Activated B cell treated with CpG ODN at 0.5 μM for 24 hours (primary cell): ENCODE measurements at regions not wholly inside any gene's neighbourhood (a gene's known extent, or its start where the extent isn't known, plus 50 kb on each side); places are given as distances from the start of the nearest gene placed in this dataset.

Source experiments
- ATAC-seq: fragments of 200-7000 bp; cut with Tn5 transposase; one replicate; pipeline ENCODE4 v1.10.0; 2021; ENCODE audit warnings: low read depth, mild to moderate bottlenecking, moderate library complexity
- CTCF ChIA-PET: fragments of 350-600 bp; sonication (Branson Sonifier 250); formaldehyde crosslinking; loops from one replicate; lab custom pipeline; 2021; ENCODE audit warnings: antibody characterized with exemption; lab: Charles Lee
- POLR2A ChIA-PET: fragments of 350-600 bp; sonication (Branson Sonifier 250); formaldehyde crosslinking; loops from one replicate; lab custom pipeline; 2021; ENCODE audit warnings: antibody characterized with exemption; lab: Charles Lee
- DNase-seq: peaks from one replicate; pipeline ENCODE4 v3.0.0; 2022
- H3K27ac Mint-ChIP-seq: one replicate; pipeline ENCODE4 v1.8.0; 2020; ENCODE audit warnings: mixed read lengths
- H3K27me3 Mint-ChIP-seq: one replicate; pipeline ENCODE4 v1.8.0; 2021; ENCODE audit warnings: mixed read lengths
- H3K36me3 Mint-ChIP-seq: one replicate; pipeline ENCODE4 v1.8.0; 2021; ENCODE audit warnings: low read depth, mixed read lengths
- H3K4me1 Mint-ChIP-seq: one replicate; pipeline ENCODE4 v1.8.0; 2021; ENCODE audit warnings: mixed read lengths
- H3K4me3 Mint-ChIP-seq: one replicate; pipeline ENCODE4 v1.8.0; 2020; ENCODE audit warnings: mild to moderate bottlenecking, mixed read lengths
- H3K9me3 Mint-ChIP-seq: one replicate; pipeline ENCODE4 v1.8.0; 2020; ENCODE audit warnings: mixed read lengths
- intact Hi-C: fragments of 100-400 bp; cut with micrococcal nuclease; formaldehyde crosslinking; loops from one replicate; pipeline ENCODE4 v1.15.1; 2024
- TF ChIP-seq, protein P1 (sequence below): fragments of 200-600 bp; IDR thresholded peaks from one replicate; pipeline ENCODE4 v1.8.0; 2022; ENCODE audit warnings: antibody characterized with exemption, mild to moderate bottlenecking

- peaks cover 23% of the 10 kb centered on the region for H3K36me3 Mint-ChIP-seq
- H3K27me3 Mint-ChIP-seq = no peaks in the 10 kb centered on the region
- peaks cover 73% of the 10 kb centered on the region for H3K4me1 Mint-ChIP-seq
- H3K27ac Mint-ChIP-seq = peak overlapping the region; percentile 94
- DNase-seq (no peak), ATAC-seq (no peak)
- POLR2A ChIA-PET = interaction anchor here (0.8 to 5.1 kb wide), 7 partner anchors 9 to 110 kb away, joined by 3 to 134 read pairs (median 9); partner anchors contain the start of gene TRIM13
- CTCF ChIA-PET = interaction anchor here (1.0 to 1.9 kb wide), 4 partner anchors 17 to 804 kb away, joined by 3 to 13 read pairs (median 6); no protein-coding TSS in a partner anchor
- peaks cover 2% of the 10 kb centered on the region for H3K9me3 Mint-ChIP-seq
- intact Hi-C loops = loop anchor here (2.0 kb wide), 1 partner anchor 14 kb away; no protein-coding TSS in a partner anchor
- H3K4me3 Mint-ChIP-seq = peak overlapping the region; percentile 67
- TF ChIP-seq, protein P1, sequence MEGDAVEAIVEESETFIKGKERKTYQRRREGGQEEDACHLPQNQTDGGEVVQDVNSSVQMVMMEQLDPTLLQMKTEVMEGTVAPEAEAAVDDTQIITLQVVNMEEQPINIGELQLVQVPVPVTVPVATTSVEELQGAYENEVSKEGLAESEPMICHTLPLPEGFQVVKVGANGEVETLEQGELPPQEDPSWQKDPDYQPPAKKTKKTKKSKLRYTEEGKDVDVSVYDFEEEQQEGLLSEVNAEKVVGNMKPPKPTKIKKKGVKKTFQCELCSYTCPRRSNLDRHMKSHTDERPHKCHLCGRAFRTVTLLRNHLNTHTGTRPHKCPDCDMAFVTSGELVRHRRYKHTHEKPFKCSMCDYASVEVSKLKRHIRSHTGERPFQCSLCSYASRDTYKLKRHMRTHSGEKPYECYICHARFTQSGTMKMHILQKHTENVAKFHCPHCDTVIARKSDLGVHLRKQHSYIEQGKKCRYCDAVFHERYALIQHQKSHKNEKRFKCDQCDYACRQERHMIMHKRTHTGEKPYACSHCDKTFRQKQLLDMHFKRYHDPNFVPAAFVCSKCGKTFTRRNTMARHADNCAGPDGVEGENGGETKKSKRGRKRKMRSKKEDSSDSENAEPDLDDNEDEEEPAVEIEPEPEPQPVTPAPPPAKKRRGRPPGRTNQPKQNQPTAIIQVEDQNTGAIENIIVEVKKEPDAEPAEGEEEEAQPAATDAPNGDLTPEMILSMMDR = no peak
Observed at GRCh38 chr13:50107205-50107604, 92.0 kb downstream of the KCNRG start.

DNA sequence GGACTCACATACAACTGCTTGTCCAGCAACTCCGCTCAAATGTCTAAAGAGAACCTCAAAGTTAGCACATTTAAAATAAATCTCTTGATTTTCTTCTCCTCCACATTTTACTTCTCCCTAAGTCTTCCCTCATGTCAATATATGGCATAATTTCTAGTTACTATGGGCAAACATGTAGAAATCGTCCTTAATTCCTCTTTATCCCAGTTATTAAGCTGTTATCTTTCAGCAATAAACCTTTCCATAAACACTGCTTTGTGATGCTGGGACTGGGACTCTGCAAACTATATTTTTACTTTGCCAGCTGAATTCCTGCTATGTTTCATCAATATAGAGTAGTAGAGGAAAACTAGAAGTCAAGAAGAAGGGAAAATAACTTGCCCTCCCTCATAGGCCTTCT is 99.7 kb downstream of the KCNRG start:
- ATAC-seq (no peak), DNase-seq (no peak)
- no peaks in the 10 kb centered on the region for H3K27me3 Mint-ChIP-seq
- H3K27ac Mint-ChIP-seq = no peak overlapping the region
- intact Hi-C loops = loop anchor here (1.0 kb wide), 1 partner anchor 7 kb away; no protein-coding TSS in a partner anchor
- peaks cover 34% of the 10 kb centered on the region for H3K4me1 Mint-ChIP-seq
- no peaks in the 10 kb centered on the region for H3K9me3 Mint-ChIP-seq
- CTCF ChIA-PET = interaction anchor here (1.7 kb wide), 1 partner anchor 30 kb away, joined by 7 read pairs; no protein-coding TSS in a partner anchor
- no peak overlapping the region for H3K4me3 Mint-ChIP-seq
- POLR2A ChIA-PET = interaction anchor here (0.5 to 6.0 kb wide), 7 partner anchors 11 to 122 kb away, joined by 3 to 65 read pairs (median 5); partner anchors contain the start of gene TRIM13
- H3K36me3 Mint-ChIP-seq = peaks cover 22% of the 10 kb centered on the region
- TF ChIP-seq, protein P1 = no peak

DNA sequence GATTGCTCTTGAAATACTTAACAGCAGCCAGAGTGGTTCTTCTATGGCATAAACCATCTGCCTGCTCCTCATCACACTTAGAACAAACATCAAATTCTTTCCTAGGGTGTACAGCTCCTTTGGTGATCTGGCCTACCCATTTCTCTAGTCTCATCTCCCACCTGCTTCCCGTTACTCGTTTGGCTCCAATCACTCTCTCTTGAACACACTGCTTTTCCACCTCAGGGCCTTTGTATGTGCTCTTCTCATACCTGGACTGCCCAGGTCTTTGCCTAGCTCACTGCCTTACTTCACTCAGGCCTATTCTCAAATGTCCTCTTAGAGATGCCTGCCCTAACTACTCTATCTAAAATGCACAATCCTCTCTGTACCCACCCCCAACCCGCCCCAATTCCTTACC is 100.5 kb downstream of the KCNRG start:
- H3K9me3 Mint-ChIP-seq = no peaks in the 10 kb centered on the region
- TF ChIP-seq, protein P1 = no peak
- intact Hi-C loops = no loop called here
- ChIA-PET POLR2A (interaction anchor here (1.1 to 6.0 kb wide), 6 partner anchors 8 to 119 kb away, joined by 3 to 65 read pairs (median 12); partner anchors contain the start of gene TRIM13), CTCF (interaction anchor here (1.7 kb wide), 1 partner anchor 31 kb away, joined by 7 read pairs; no protein-coding TSS in a partner anchor)
- no peaks in the 10 kb centered on the region for H3K27me3 Mint-ChIP-seq
- no peak for DNase-seq
- H3K4me1 Mint-ChIP-seq = peaks cover 31% of the 10 kb centered on the region
- no peak for ATAC-seq
- no peak overlapping the region for H3K4me3 Mint-ChIP-seq
- H3K27ac Mint-ChIP-seq = no peak overlapping the region
- H3K36me3 Mint-ChIP-seq = peaks cover 23% of the 10 kb centered on the region

- POLR2A ChIA-PET = interaction anchor here (1.2 to 6.0 kb wide), 6 partner anchors 9 to 119 kb away, joined by 3 to 65 read pairs (median 12); partner anchors contain the start of gene TRIM13
- CTCF ChIA-PET = interaction anchor here (0.7 to 1.7 kb wide), 3 partner anchors 31 to 795 kb away, joined by 3 to 7 read pairs (median 3); no protein-coding TSS in a partner anchor
- H3K4me3 Mint-ChIP-seq = no peak overlapping the region
Observed at GRCh38 chr13:50116430-50116973, 101.3 kb downstream of the KCNRG start.

More at GRCh38 chr13:50116430-50116973, 101.3 kb downstream of the KCNRG start:
- ATAC-seq (no peak), DNase-seq (no peak)
- TF ChIP-seq, protein P1 = no peak
- Mint-ChIP-seq H3K4me1 (peaks cover 33% of the 10 kb centered on the region), H3K27me3 (no peaks in the 10 kb centered on the region), H3K9me3 (no peaks in the 10 kb centered on the region), H3K36me3 (peaks cover 26% of the 10 kb centered on the region), H3K27ac (peak overlapping the region; percentile 46)
- intact Hi-C loops = no loop called here
